NCI-H1930 (cell line): ENCODE measurements at regions not wholly inside any gene's neighbourhood (a gene's known extent, or its start where the extent isn't known, plus 50 kb on each side); places are given as distances from the start of the nearest gene placed in this dataset.

ENCODE experiments used
- DNase-seq, 2 experiments: peaks; one replicate each; lab custom pipeline; 2025; lab: John Stamatoyannopoulos, UW

DNA sequence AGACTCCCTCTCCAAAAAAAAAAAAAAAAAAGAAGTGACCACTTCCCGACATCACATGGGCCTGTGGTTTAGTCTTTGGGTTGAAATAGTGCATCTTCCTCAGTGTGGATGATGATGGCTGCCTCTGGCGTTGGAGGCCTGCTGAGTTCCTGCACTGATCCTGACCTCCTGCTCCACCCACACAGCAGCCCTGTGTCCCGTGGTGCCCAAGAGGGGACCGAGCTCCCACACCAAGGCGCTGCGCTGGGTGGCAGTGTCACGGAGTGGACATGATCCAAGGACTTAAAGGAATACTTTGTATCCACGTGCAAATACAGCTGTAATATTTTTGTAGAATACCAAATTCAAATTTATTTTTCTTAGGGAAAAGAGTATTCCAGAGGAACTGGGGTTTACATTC is 109.2 kb upstream of the PHACTR3 start:
- DNase-seq, result no peak

DNA sequence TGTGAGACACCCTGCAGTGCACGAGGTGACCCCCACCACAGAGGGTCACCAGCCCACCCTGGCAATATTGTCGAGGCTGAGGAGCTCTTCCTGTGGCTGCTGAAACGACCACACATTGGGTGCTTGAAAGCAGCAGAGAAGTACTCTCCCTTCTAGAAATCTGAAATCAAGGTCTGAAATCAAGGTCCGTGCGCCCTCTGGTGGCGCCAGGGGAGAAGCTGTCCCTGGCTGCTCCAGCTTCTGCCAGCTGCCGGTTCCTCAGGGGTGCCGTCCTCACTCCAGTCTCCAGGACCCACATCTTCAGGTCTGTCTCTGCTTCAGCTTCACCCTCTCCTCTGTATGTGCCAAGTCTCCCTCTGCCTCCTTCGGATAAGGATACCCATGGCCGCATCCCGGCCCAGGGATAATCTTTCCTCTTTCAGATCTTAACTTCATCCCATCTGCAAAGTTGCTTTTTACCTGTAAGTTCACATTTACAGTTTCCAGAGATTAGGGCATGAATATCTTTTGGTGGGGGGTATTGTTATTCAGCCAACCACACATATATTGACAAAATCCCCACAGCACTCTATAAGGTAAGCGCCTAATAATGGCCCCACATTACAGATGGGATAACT is 108.3 kb upstream of the PHACTR3 start:
- peak; percentile 70 to 82 for DNase-seq

DNA sequence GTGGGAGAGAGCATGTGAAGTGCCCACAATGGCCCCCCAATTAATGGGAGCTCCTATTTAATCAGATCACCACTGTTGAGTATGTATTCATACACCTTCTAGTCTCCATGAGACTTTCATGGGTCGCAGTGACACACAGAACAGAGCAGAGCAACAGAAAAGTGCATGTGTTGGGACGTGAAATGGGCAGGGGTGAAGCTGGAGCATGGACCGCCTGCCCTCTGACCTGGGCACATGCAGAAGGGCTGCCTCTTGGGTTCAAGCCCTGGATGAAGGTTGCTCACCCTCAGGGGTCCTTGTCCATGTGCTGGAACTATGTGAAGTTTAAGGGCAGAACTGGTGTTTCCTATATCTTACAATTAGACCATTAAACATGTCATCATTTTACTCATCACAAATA is 106.0 kb upstream of the PHACTR3 start:
- DNase-seq, result no peak

DNA sequence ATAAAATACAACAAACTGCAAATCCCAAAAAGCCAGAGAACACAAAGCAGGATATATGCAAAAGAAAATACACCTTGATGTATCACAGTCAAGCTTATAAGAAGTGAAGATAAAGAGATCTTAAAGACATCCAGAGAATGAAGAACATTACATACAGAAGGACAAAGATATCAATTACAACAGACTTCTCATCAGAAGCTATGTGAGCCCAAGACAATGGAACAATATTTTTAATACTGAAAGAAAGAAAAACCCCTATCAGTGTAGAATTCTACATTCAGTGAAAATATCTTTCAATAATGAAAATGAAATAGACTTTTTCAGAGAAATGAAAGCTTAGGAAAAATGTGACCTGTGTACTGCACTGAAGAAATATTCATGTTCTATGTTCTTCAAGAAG is 104.5 kb upstream of the PHACTR3 start:
- no peak for DNase-seq

DNA sequence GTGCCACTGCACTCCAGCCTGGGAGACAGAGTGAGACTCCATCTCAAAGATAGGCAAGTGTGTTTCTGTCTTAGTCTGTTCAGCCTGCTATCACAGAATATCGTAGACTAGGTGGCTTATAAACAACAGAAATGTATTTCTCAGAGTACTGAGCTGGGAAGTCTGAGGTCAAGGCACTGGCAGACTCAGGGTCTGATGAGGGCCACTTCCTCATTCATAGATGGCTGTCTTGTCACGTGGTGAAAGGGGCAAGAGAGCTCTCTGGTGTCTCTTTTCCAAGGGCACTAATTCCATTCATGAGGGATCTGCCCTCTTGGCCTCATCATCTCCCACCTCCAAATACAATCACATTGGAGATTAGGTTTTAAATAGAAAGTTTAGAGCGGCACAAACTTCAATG is 95.6 kb upstream of the PHACTR3 start:
- DNase-seq, result no peak

DNA sequence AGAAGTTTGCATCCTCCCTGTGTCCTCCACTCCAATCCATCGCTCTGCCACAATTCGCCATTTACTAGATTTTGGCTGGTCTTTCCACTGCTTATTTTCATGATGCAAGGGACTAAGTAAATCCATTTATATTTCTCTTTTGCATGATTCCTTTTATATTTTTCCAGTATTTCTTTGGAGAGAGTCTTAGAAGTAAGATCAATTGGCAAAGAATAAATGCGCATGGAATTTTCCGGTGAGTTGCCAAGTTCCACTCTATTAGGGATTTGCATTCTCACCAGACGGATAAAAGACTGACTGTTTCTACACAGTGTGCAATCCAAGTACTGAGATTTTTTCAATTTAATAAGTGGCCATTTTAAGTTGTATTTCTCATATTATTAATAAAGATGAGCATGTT is 91.7 kb upstream of the PHACTR3 start:
- no peak for DNase-seq

DNA sequence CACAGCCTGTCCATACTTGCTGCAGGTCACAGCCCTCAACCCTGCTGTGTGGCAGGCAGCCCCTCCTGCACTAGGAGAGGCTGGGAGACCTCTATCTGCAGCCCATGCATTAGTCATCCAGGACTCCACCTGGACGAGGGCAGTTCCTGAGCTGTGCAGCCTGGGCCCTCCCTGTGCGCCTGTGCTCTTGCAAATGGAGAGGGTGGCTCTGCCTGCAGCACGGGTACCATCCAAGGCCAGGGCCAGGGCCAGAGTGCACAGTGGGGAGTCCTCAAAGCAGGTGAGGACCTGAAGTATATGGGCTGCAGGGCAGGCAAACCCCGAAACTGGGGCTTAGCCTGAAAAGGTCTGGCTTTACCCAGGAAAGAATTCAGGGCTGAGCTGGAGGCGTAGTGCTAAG is 89.8 kb upstream of the PHACTR3 start:
- no peak for DNase-seq

DNA sequence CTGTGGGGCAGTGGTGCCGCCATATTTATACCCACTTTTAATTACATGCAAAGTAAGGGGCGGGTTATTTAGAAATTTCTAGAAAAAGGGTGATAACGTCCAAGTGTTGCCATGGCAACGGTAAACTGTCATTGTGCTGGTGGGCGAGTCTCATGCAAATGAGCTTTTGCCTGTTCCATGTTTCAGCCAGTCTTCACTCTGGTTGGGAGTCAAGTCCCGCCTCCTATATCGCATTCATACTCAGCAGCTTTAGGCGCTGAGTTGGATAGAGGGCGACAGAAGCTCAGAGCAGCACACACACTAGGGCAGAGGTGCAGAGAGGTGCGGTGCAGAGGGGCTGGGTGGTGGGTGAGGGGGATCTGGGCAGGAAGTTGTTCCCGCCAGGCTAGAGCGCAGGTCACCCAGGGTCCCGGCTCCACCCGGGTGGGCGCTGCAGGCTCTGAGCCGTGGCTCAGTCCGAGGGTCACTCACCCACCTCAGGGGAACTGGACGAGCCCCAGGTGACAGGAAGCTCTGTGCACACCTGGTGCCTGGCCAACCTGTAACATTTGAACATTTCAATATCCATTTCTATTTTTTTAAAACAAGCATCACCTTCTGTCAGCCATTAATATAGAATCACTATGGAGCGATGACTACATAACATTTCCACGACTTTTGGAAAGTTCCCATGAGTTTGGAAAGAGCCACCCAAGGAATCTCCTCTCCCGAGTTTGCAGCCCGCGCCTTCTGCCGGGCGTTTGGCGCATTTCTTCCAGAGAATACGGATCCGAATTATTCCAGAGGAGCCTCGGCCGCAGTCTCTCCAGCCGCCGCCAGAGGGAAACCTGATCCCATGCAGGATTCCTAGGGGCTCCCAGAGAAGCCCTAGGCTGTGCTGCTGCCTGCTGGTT is 89.1 kb upstream of the PHACTR3 start:
- DNase-seq, result peak; percentile 76 to 79

DNA sequence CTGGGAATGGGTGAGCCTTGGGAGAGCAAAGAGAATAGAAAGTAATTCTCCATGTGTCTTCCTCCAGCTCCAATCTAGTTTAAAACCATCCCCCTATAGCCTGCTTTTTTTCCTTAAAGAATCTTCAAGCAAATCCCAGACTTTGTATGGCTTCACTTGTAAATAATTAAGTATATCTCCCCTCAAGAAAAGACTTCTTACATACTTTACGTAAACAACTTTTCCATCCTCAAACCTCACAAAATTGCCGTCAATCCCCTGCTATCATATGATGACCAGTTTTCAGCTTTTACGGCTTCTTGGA is 88.5 kb upstream of the PHACTR3 start:
- DNase-seq, result no peak

DNA sequence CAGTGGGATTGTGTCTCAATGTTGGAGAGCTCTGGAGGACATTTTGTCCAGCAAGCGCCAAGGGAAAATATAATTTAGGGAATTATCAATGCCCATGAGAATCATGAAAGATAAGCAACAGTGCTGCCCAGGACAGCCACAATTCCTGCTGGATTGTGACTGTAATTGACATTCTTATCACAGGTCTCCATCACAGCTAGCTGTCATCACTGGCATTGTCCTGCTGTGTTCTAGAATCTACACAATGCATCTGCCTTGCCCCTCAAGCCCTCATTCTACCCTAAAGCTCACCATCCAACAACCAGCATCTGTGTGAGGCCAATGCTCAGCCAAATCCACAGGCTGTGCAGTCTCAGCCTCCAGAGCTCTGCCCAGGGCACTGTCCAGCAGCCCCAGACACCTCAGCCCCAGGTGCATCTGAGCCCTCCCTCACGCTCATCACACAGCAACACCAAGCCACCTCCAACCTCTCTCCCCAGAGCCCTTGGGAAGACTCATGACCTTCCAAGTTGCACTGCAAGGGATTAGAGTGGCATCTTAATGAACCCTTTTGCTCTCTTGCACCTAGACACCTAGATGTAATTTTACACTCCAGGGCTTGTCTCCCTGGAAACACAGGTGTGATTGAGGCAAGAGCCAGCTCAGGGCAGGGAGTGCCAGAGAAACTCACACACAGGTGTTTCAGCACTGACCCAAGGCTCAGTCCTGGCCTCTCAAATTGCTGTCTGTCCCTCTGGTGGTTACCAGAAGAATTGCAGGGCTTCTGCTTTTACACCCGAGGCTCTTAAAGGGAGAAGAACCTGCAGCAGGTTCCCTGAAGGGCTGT is 85.2 kb upstream of the PHACTR3 start:
- DNase-seq, result peak; percentile 21 to 67

DNA sequence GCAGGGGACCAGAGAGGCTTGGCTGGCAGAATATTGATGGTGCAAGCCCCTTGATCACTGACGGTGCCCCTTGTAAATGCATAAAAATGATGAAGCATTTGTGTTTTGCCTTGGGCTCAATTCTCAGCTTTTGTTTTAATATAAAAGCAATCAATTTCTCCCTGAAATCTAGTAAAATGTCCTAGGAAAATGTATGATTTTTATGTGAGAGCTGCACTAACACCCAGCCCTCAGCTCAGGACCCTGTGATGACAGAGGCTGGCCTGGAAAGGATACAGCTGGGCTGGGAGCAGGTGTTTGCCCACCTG is 84.7 kb upstream of the PHACTR3 start:
- DNase-seq, result no peak

DNA sequence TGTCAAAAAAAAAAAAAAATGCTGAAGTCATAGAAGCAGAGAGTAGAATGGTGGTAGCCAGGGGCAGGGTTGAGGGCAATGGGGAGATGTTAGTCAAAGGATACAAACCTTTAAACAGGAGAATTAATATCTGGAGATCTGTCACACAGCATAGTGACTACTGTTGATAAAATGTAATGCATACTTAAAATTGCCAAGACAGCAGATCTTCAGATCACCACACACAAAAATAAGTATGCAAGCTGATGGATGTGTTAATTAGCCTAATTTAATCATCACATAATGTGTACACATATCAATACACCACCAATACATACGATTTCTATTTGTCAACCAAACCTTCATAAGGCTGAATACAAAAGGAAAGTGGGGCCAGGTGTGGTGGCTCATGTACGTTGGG is 83.5 kb upstream of the PHACTR3 start:
- DNase-seq, result no peak

DNA sequence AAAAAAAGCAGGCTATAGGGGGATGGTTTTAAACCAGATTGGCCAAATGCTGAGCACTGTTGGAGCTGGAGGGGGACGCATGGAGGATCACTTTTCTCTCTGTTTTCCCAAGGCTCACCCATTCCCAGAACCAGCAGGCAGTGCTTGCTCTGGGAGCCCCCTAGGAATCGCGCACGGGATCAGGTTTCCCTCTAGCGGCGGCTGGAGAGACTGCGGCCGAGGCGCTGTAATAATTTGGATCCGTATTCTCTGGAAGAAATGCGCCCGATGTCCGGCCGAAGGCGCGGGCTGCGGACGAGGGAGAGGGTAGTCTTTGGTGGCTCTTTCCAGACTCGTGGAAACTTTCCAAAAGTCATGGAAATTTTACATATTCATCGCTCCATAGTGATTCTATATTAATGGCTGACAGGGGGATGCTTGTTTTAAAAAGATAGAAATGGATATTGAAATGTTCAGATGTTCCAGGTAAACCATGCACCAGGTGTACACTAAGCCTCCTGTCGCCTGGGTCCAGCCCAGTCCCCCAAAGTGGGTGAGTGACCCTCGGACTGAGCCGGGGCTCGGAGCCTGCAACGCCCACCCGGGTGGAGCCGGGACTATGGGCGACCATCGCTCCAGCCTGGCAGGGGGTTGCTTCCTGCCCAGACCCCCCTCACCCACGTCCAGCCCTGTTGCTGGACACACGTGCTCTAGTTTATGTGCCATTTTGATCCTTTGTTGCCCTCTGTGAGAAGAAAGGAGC is 78.7 kb upstream of the PHACTR3 start:
- peak; percentile 59 to 81 for DNase-seq

DNA sequence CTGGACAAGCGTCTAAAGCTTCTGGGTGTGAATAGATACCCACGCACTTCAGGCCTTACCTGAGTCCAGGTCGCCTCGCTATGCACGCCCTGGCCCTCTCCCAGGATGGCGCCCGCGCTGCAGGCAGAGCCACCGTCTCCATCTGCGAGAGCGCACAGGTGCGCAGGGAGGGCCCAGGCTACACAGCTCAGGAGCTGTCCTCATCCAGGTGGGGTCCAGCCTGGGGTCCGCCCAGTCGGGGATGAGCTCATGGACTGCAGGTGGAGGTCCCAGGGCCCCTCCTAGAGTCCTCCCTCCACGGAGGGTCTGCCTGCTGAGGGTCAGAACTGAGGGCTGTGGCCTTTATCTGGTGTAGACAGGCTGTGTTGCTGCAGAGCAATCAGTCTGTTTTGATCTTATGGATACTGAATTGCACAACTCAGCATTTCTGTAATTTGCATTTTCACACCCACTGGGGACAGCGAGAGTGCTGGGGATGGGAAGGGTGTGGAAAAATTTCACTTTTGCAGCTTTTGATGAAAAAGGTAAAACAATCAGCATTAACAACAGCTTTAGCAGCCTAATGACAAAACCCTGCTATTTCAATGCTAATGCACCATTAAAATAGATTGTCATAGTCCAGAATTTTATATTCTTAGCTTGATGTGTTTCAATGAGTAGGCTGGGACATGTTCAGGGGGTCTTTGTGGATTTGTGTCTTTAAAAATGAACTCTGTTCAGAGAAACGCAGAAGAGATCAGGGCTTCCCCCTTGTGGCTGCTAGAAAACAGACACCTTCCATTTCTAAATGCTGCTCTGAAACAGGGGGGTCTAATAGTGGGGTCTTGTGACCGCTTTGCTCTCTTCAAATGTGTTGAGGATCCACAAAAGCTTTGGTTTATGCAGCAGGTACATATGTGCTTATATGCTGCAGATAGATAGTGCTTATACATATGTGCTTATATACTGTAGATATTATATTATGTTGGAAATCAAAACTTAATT is 77.8 kb upstream of the PHACTR3 start:
- peak in 1 of 2 experiments; percentile 8 for DNase-seq

DNA sequence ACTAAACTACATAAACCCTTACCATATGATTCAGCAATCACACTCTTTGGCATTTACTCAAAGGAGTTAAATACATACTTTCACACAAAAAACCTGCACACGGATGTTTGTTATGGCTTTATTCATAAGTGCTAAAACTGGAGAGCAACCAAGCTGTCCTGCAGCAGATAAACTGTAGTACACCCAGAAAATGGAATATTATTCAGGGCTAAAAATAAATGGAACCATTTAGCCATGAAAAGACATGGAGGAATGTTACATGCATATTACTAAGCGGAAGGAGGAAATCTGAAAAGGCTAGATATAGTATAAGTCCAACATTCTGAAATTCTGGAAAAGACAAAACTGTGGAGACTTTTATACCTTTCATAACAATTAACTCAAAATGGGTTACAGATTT is 73.6 kb upstream of the PHACTR3 start:
- DNase-seq, result no peak

DNA sequence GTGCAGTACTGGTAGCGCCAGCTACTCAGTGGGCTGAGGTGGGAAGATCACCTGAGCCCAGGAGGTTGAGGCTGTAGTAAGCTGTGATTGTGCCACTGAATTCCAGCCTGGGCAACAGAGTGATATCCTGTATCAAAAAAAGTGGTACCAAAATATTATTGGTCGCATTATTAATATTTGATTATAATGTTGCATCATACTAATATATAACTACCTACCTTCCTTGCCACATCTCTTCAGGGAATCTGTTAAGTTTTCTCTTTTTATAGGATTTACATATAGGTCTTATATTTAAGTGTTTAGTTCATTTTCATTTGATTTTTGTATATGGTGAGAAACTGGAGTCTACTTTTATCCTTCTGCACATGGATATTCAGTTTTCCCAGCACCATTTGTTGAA is 66.3 kb upstream of the PHACTR3 start:
- no peak for DNase-seq

DNA sequence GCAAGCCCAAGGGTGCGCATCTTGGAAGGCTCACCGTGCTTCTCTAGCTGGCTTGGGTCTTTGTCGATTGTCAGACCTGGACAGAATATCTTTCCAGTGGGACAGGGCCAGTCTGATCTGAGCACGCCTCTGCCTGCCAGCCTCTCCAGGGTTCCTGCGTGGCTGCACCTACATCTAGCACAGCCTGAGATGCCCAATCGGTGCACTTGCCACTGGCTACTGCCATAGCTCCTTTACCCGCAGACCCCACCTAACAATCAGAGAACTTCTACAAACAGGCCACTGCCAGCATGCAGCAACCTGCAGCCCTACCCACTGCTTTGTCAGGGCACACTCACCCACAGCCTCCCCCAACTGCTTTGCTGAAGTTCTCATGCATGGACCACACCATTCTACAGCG is 56.7 kb upstream of the PHACTR3 start:
- no peak for DNase-seq
